K562 (cell line): ENCODE measurements at regions not wholly inside any gene's neighbourhood (a gene's known extent, or its start where the extent isn't known, plus 50 kb on each side); places are given as distances from the start of the nearest gene placed in this dataset.

ENCODE experiments used
- ATAC-seq: fragments of 200-7000 bp; cut with Tn5 transposase; 3 replicates; pipeline ENCODE4 v1.9.1; 2020; ENCODE audit warnings: moderate library complexity
- BruUV-seq: library from RNA; stranded (reverse); fragments of 400-500 nt; replicated peaks from 2 replicates; lab custom pipeline; 2021; lab: Mats Ljungman, UMichigan
- CTCF ChIA-PET: fragments of 300-600 bp; formaldehyde crosslinking; extraction: SDS; loops from one replicate; lab custom pipeline; 2021; ENCODE audit warnings: low intra/inter-chr PET ratio; lab: Yijun Ruan, JAX
- POLR2A ChIA-PET: fragments of 300-600, 350-650 bp; sonication (Branson Sonifier 250); formaldehyde crosslinking; extraction: SDS; loops from one replicate; lab custom pipeline; 2021; ENCODE audit warnings: antibody characterized with exemption, inconsistent platforms; lab: Yijun Ruan, JAX
- DNase-seq, 4 experiments: peaks; one replicate each; pipeline versions ENCODE4 v3.0.0 to v3.0.0-alpha.2; 2011 to 2018; ENCODE audit warnings: low spot score in 3 of 4, mixed read lengths in 3 of 4; ENCODE audit errors: extremely low read depth in 1 of 4
- FAIRE-seq: peaks from 2 replicates; lab custom pipeline; 2011; peaks lifted over from hg19 to GRCh38; lab: Jason Lieb, UNC
- H2AFZ ChIP-seq: 2 replicates; pipeline ENCODE4 v1.6.0; 2011; ENCODE audit warnings: low read depth, low read length, control low read depth, inconsistent platforms
- H3K27ac ChIP-seq: fragments of 200-600 bp; 3 replicates; pipeline ENCODE4 v1.8.0; 2011; ENCODE audit warnings: low read depth, mild to moderate bottlenecking, control low read depth, inconsistent platforms, low read length, moderate library complexity, mixed read lengths; ENCODE audit errors: extremely low read depth
- H3K27me3 ChIP-seq, 2 experiments: fragments of 300-600 bp in 1 of 2; 2 replicates in 1 of 2; 3 replicates in 1 of 2; pipeline versions ENCODE4 v1.6.0 to v1.8.0; 2011; ENCODE audit warnings: inconsistent platforms in 2 of 2, low read length in 2 of 2, mild to moderate bottlenecking in 1 of 2, mixed read lengths in 1 of 2, moderate library complexity in 1 of 2; ENCODE audit not compliant: control insufficient read depth in 2 of 2, insufficient read depth in 2 of 2
- H3K36me3 ChIP-seq: fragments of 300-600 bp; 3 replicates; pipeline ENCODE4 v1.8.0; 2011; ENCODE audit warnings: mild to moderate bottlenecking, low read length, inconsistent platforms; ENCODE audit not compliant: control insufficient read depth, insufficient read depth
- H3K4me1 ChIP-seq, 2 experiments: fragments of 200-600 bp in 1 of 2; replicated peaks in 1 of 2; 2 replicates in 1 of 2; 3 replicates in 1 of 2; pipeline versions ENCODE4 v1.5.1 to v1.8.0; 2011; ENCODE audit warnings: inconsistent platforms in 2 of 2, low read length in 2 of 2, mild to moderate bottlenecking in 1 of 2, mixed read lengths in 1 of 2, moderate library complexity in 1 of 2; ENCODE audit not compliant: control insufficient read depth in 2 of 2, insufficient read depth in 2 of 2
- H3K4me2 ChIP-seq: 2 replicates; pipeline ENCODE4 v1.6.1; 2011; ENCODE audit warnings: low read length, control low read depth, inconsistent platforms, mixed read lengths; ENCODE audit not compliant: insufficient read depth
- H3K4me3 ChIP-seq: fragments of 200-600 bp; sonication (generic), shearing (Covaris generic); 2 replicates; pipeline ENCODE4 v1.5.1; 2016; ENCODE audit warnings: control low read depth, inconsistent platforms
- H3K79me2 ChIP-seq: fragments of 200-600 bp; 3 replicates; pipeline ENCODE4 v1.8.0; 2011; ENCODE audit warnings: low read length, inconsistent platforms; ENCODE audit not compliant: control insufficient read depth, insufficient read depth
- H3K9ac ChIP-seq, 2 experiments: 2 replicates each; pipeline versions ENCODE4 v1.6.0 to v1.6.1; 2011; ENCODE audit warnings: low read depth in 2 of 2, low read length in 2 of 2, control low read depth in 1 of 2, inconsistent platforms in 1 of 2, mild to moderate bottlenecking in 1 of 2, mixed read lengths in 1 of 2; ENCODE audit not compliant: insufficient read depth in 1 of 2
- H3K9me1 ChIP-seq: one replicate; pipeline ENCODE4 v1.6.0; 2011; ENCODE audit warnings: inconsistent platforms, mild to moderate bottlenecking, low read length, moderate library complexity; ENCODE audit not compliant: control insufficient read depth, insufficient read depth
- H3K9me3 ChIP-seq: replicated peaks from 2 replicates; pipeline ENCODE4 v1.5.1; 2011; ENCODE audit warnings: low read depth, low read length, inconsistent platforms; ENCODE audit not compliant: control insufficient read depth, insufficient read depth
- H4K20me1 ChIP-seq: replicated peaks from 2 replicates; pipeline ENCODE4 v1.6.1; 2011; ENCODE audit warnings: low read length, inconsistent platforms, mixed read lengths; ENCODE audit not compliant: control insufficient read depth, insufficient read depth
- KAT7 ChIP-seq: sonication (generic); formaldehyde crosslinking; IDR thresholded peaks from 2 replicates; pipeline ENCODE4 v1.8.0; 2022; ENCODE audit warnings: missing genetic modification reagents, mild to moderate bottlenecking, borderline replicate concordance
- MEIS2 ChIP-seq: fragments of 450-650 bp; IDR thresholded peaks from 2 replicates; pipeline ENCODE4 v1.6.1; 2014; ENCODE audit warnings: mild to moderate bottlenecking; ENCODE audit not compliant: partially characterized antibody
- NR3C1 ChIP-seq: sonication (generic); formaldehyde crosslinking; IDR thresholded peaks from 2 replicates; pipeline ENCODE4 v1.8.1; 2022; ENCODE audit warnings: missing genetic modification reagents
- RBM17 ChIP-seq: fragments of 200-400 bp; formaldehyde crosslinking; IDR thresholded peaks from 2 replicates; pipeline ENCODE4 v1.6.1; 2017; ENCODE audit warnings: low read depth, mild to moderate bottlenecking, low read length, borderline replicate concordance
- TAF7 ChIP-seq: fragments of 450-650 bp; IDR thresholded peaks from 2 replicates; pipeline ENCODE4 v1.6.1; 2016; ENCODE audit warnings: missing genetic modification characterization, missing compliant biosample characterization
- ZNF695 ChIP-seq: fragments of 450-650 bp; formaldehyde crosslinking; IDR thresholded peaks from 2 replicates; pipeline ENCODE4 v1.4.0; 2020; ENCODE audit warnings: mild to moderate bottlenecking, moderate library complexity
- WGBS: fragments of 100-300 bp; shearing (Covaris generic); methylation state at CpG from one replicate; pipeline ENCODE4 v1.1.6; 2016; ENCODE audit warnings: low coverage, mixed read lengths; ENCODE audit not compliant: insufficient coverage; ENCODE audit errors: missing lambda C conversion rate; 5-methylcytosine and 5-hydroxymethylcytosine counted together
- in situ Hi-C: fragments of 300-500 bp; cut with MboI; formaldehyde crosslinking; loops from 4 replicates; pipeline ENCODE4 v1.15.0; 2018; ENCODE audit warnings: inconsistent platforms, mixed read lengths
- intact Hi-C: fragments of 100-400 bp; cut with micrococcal nuclease; formaldehyde crosslinking; loops from 2 replicates; pipeline ENCODE4 v1.14.2; 2022
- TF ChIP-seq, protein P1 (sequence below): fragments of 450-650 bp; IDR thresholded peaks from 2 replicates; pipeline ENCODE4 v1.6.1; 2016; ENCODE audit warnings: antibody characterized with exemption
- TF ChIP-seq, protein P2 (sequence below): IDR thresholded peaks from 3 replicates; pipeline ENCODE4 v1.6.1; 2011; ENCODE audit warnings: borderline replicate concordance, mild to moderate bottlenecking, moderate library complexity; ENCODE audit not compliant: insufficient read length; ENCODE audit errors: extremely low read depth
- TF ChIP-seq, protein P3 (sequence below): sonication (generic); formaldehyde crosslinking; IDR thresholded peaks from 2 replicates; pipeline ENCODE4 v1.8.0; 2022; ENCODE audit warnings: missing genetic modification reagents, mild to moderate bottlenecking, borderline replicate concordance

DNA sequence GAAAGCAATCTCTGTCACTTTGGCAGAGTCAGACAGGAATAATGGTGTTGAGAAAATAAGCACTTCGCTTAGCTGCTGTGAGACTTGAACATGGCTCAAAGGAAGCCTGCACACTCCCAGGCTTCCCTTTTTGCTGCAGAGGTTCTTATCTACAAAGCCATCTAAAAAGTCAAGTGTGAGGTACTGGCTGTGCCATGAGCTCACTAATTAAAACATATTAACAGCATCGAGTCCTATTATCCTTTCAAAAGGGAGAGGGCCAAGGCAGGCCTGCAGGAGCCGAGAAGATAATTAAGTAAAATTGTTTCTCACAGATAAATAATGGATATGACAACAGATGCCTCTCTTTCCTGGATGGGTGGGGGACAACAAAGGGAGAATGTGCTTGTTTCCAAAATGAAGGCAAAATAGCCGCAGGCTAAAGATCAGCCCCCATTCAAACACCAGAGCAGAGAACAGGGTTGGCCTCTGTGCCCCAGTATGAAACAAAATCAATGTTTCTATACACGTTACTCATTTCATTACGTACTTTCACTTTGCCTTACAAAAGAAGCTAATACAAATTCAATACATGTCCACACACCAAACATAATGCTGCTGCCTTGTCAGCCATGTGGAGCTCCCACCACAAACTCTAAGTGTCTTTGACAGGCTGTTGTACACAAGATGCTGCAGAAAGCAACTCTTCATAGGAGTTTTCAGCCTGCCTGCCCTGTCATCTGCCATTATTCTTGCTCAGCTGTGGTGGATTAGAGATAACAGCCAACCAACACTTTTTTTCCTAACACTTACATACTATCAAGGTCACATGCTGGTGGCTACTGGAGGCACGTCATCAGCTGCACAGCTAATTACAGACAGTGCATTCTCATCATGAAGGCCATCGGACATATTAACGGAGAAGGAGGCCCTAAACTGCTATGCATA is 55.3 kb downstream of the ELAPOR2 start:
- H3K9me3 ChIP-seq, result no peaks in the 10 kb centered on the region
- ATAC-seq, result peak; percentile 91
- H3K27ac ChIP-seq, result peak overlapping the region; percentile 66; the same call in 2 of the 3 replicates
- H3K9ac ChIP-seq, result peak overlapping the region in 1 of 2 experiments; percentile 31; a peak in 2 of 4 replicates
- no TSS peak for BruUV-seq
- H4K20me1 ChIP-seq, result peaks cover 9% of the 10 kb centered on the region
- intact Hi-C loops, result loop anchor here (5.0 kb wide), 2 partner anchors 62 to 148 kb away; partner anchors contain the start of gene DMTF1
- in situ Hi-C loops, result no loop called here
- peak; percentile 83 for FAIRE-seq
- CTCF ChIA-PET, result interaction anchor here (0.5 kb wide), 1 partner anchor 77 kb away, joined by 4 read pairs; no protein-coding TSS in a partner anchor
- no peaks in the 10 kb centered on the region for H3K9me1 ChIP-seq
- peaks cover 0 to 25% of the 10 kb centered on the region in 2 experiments; a peak in 3 of 5 replicates for H3K4me1 ChIP-seq
- peak in 3 of 4 experiments; percentile 41 to 86 (median 65) for DNase-seq
- peak overlapping the region; percentile 10; the same call in 1 of the 2 replicates for H3K4me3 ChIP-seq
- 11% methylated on average over 9 of the region's 9 CpGs for WGBS
- peak overlapping the region; percentile 52; the same call in 1 of the 2 replicates for H2AFZ ChIP-seq
- no peaks in the 10 kb centered on the region for H3K27me3 ChIP-seq
- H3K4me2 ChIP-seq, result peak overlapping the region; percentile 80
- POLR2A ChIA-PET, result interaction anchor here (0.6 to 2.9 kb wide), 13 partner anchors 9 to 600 kb away, joined by 3 to 16 read pairs (median 4); partner anchors contain the start of gene DMTF1
- H3K36me3 ChIP-seq, result no peaks in the 10 kb centered on the region
- peaks cover 84% of the 10 kb centered on the region for H3K79me2 ChIP-seq
- no peak for TF ChIP-seq ZNF695 (CRISPR knock-in tag)
- TF ChIP-seq, protein P1, sequence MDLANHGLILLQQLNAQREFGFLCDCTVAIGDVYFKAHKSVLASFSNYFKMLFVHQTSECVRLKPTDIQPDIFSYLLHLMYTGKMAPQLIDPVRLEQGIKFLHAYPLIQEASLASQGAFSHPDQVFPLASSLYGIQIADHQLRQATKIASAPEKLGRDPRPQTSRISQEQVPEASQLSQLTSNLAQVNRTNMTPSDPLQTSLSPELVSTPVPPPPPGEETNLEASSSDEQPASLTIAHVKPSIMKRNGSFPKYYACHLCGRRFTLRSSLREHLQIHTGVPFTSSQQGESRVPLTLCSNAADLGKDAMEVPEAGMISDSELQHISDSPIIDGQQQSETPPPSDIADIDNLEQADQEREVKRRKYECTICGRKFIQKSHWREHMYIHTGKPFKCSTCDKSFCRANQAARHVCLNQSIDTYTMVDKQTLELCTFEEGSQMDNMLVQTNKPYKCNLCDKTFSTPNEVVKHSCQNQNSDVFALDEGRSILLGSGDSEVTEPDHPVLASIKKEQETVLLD, result no peak
- no peak for TF ChIP-seq KAT7
- peak; percentile 93 for TF ChIP-seq MEIS2
- no peak for TF ChIP-seq NR3C1 (CRISPR knock-in tag)
- TF ChIP-seq RBM17, result no peak
- TF ChIP-seq TAF7, result no peak
- TF ChIP-seq, protein P2, sequence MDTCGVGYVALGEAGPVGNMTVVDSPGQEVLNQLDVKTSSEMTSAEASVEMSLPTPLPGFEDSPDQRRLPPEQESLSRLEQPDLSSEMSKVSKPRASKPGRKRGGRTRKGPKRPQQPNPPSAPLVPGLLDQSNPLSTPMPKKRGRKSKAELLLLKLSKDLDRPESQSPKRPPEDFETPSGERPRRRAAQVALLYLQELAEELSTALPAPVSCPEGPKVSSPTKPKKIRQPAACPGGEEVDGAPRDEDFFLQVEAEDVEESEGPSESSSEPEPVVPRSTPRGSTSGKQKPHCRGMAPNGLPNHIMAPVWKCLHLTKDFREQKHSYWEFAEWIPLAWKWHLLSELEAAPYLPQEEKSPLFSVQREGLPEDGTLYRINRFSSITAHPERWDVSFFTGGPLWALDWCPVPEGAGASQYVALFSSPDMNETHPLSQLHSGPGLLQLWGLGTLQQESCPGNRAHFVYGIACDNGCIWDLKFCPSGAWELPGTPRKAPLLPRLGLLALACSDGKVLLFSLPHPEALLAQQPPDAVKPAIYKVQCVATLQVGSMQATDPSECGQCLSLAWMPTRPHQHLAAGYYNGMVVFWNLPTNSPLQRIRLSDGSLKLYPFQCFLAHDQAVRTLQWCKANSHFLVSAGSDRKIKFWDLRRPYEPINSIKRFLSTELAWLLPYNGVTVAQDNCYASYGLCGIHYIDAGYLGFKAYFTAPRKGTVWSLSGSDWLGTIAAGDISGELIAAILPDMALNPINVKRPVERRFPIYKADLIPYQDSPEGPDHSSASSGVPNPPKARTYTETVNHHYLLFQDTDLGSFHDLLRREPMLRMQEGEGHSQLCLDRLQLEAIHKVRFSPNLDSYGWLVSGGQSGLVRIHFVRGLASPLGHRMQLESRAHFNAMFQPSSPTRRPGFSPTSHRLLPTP, result no peak
- TF ChIP-seq, protein P3, sequence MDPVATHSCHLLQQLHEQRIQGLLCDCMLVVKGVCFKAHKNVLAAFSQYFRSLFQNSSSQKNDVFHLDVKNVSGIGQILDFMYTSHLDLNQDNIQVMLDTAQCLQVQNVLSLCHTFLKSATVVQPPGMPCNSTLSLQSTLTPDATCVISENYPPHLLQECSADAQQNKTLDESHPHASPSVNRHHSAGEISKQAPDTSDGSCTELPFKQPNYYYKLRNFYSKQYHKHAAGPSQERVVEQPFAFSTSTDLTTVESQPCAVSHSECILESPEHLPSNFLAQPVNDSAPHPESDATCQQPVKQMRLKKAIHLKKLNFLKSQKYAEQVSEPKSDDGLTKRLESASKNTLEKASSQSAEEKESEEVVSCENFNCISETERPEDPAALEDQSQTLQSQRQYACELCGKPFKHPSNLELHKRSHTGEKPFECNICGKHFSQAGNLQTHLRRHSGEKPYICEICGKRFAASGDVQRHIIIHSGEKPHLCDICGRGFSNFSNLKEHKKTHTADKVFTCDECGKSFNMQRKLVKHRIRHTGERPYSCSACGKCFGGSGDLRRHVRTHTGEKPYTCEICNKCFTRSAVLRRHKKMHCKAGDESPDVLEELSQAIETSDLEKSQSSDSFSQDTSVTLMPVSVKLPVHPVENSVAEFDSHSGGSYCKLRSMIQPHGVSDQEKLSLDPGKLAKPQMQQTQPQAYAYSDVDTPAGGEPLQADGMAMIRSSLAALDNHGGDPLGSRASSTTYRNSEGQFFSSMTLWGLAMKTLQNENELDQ, result peak; percentile 83; the same call in 1 of the 2 replicates
